MCF 10A (cell line): ENCODE measurements at regions not wholly inside any gene's neighbourhood (a gene's known extent, or its start where the extent isn't known, plus 50 kb on each side); places are given as distances from the start of the nearest gene placed in this dataset.

Experiments
- BruUV-seq: library from RNA; stranded (reverse); fragments of 400-500 nt; replicated peaks from 2 replicates; lab custom pipeline; 2021; lab: Mats Ljungman, UMichigan
- CTCF ChIA-PET: fragments of 300-600 bp; sonication (Branson Sonifier 250); formaldehyde crosslinking; extraction: SDS; loops from one replicate; lab custom pipeline; 2021; ENCODE audit warnings: antibody characterized with exemption, inconsistent platforms; lab: Yijun Ruan, JAX
- POLR2A ChIA-PET: fragments of 300-600, 350-650 bp; sonication (Branson Sonifier 250); formaldehyde crosslinking; extraction: SDS; loops from one replicate; lab custom pipeline; 2020; ENCODE audit warnings: antibody characterized with exemption, inconsistent platforms; lab: Yijun Ruan, JAX
- DNase-seq: peaks from one replicate; pipeline ENCODE4 v3.0.0-alpha.2; 2018; ENCODE audit not compliant: unreplicated experiment
- H3K27ac Mint-ChIP-seq: one replicate; pipeline ENCODE4 v1.8.0; 2022; ENCODE audit warnings: mild to moderate bottlenecking, low read depth, mixed read lengths; ENCODE audit not compliant: unreplicated experiment
- H3K27me3 Mint-ChIP-seq: one replicate; pipeline ENCODE4 v1.8.0; 2022; ENCODE audit warnings: mixed read lengths; ENCODE audit not compliant: insufficient read depth, unreplicated experiment
- H3K36me3 Mint-ChIP-seq: one replicate; pipeline ENCODE4 v1.8.0; 2022; ENCODE audit warnings: mild to moderate bottlenecking, moderate library complexity, mixed read lengths; ENCODE audit not compliant: insufficient read depth, unreplicated experiment
- H3K4me1 Mint-ChIP-seq: one replicate; pipeline ENCODE4 v1.8.0; 2022; ENCODE audit warnings: mixed read lengths; ENCODE audit not compliant: insufficient read depth, unreplicated experiment
- H3K4me3 Mint-ChIP-seq: one replicate; pipeline ENCODE4 v1.8.0; 2022; ENCODE audit warnings: mild to moderate bottlenecking, moderate library complexity, mixed read lengths; ENCODE audit not compliant: unreplicated experiment
- H3K9me3 Mint-ChIP-seq: one replicate; pipeline ENCODE4 v1.8.0; 2022; ENCODE audit warnings: mixed read lengths; ENCODE audit not compliant: unreplicated experiment
- intact Hi-C: fragments of 100-400 bp; cut with micrococcal nuclease; formaldehyde crosslinking; loops from 2 replicates; pipeline ENCODE4 v1.14.1; 2022
- TF ChIP-seq, protein P1 (sequence below): fragments of 200-600 bp; IDR thresholded peaks from one replicate; pipeline ENCODE4 v1.8.0; 2022; ENCODE audit warnings: antibody characterized with exemption, mild to moderate bottlenecking; ENCODE audit not compliant: unreplicated experiment

DNA sequence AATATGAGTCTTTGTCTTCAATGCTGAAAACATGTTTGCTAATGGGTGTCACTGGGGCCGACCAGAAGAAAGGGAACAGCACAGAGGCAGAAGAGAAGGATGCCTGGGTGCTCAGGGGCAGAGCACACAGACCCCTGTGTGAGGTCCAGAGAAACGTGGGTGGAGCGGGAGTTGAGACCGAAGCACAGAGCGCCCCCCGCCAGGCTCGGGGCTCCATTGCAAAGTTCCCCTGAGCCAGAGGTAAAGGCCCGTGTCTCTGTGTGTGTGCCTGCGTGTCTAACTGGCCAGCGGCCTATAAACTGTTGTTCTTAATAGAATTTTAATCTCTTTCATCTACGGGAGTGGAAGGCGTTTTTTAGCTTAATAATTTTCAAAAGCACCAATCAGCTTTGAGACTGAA, 343.1 kb downstream of the TEX29 start:
- H3K27ac Mint-ChIP-seq: no peak overlapping the region
- no peak overlapping the region for H3K4me3 Mint-ChIP-seq
- no peak for DNase-seq
- peaks cover 39% of the 10 kb centered on the region for H3K9me3 Mint-ChIP-seq
- TF ChIP-seq, protein P1, sequence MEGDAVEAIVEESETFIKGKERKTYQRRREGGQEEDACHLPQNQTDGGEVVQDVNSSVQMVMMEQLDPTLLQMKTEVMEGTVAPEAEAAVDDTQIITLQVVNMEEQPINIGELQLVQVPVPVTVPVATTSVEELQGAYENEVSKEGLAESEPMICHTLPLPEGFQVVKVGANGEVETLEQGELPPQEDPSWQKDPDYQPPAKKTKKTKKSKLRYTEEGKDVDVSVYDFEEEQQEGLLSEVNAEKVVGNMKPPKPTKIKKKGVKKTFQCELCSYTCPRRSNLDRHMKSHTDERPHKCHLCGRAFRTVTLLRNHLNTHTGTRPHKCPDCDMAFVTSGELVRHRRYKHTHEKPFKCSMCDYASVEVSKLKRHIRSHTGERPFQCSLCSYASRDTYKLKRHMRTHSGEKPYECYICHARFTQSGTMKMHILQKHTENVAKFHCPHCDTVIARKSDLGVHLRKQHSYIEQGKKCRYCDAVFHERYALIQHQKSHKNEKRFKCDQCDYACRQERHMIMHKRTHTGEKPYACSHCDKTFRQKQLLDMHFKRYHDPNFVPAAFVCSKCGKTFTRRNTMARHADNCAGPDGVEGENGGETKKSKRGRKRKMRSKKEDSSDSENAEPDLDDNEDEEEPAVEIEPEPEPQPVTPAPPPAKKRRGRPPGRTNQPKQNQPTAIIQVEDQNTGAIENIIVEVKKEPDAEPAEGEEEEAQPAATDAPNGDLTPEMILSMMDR: no peak
- H3K36me3 Mint-ChIP-seq: no peaks in the 10 kb centered on the region
- no TSS peak for BruUV-seq
- H3K27me3 Mint-ChIP-seq: no peaks in the 10 kb centered on the region
- H3K4me1 Mint-ChIP-seq: no peaks in the 10 kb centered on the region
- intact Hi-C loops: no loop called here
- POLR2A ChIA-PET: no interaction called here
- CTCF ChIA-PET: no interaction called here

DNA sequence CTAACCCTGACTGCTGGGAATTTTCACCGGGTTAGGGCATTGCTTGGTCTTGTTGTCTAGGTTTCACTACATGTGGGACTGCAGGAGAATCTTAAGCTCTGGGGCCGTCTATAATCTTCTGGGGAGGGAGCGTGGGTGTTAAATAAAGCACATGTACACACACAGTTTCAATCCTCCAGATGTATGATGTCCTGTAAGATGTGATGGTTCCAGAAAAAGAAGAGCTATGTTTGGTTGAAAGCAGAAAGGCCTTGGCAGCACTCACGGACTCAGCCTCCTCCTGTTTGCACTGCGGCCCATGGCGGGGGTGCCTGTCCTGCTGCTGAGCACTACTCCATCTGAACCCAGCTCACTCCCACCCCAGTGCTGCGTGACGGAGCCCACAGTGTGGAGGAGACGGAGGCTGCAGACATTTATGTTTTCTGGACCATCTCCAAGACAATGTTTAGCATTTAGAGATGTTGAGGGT, 343.5 kb downstream of the TEX29 start:
- ChIA-PET CTCF (no interaction called here), POLR2A (interaction anchor here (0.6 kb wide), 1 partner anchor 129 kb away, joined by 3 read pairs; no protein-coding TSS in a partner anchor)
- Mint-ChIP-seq H3K36me3 (no peaks in the 10 kb centered on the region), H3K4me3 (no peak overlapping the region), H3K27me3 (no peaks in the 10 kb centered on the region), H3K27ac (no peak overlapping the region), H3K4me1 (no peaks in the 10 kb centered on the region), H3K9me3 (peaks cover 35% of the 10 kb centered on the region)
- intact Hi-C loops: no loop called here
- BruUV-seq: no TSS peak
- DNase-seq: no peak
- TF ChIP-seq, protein P1: no peak

DNA sequence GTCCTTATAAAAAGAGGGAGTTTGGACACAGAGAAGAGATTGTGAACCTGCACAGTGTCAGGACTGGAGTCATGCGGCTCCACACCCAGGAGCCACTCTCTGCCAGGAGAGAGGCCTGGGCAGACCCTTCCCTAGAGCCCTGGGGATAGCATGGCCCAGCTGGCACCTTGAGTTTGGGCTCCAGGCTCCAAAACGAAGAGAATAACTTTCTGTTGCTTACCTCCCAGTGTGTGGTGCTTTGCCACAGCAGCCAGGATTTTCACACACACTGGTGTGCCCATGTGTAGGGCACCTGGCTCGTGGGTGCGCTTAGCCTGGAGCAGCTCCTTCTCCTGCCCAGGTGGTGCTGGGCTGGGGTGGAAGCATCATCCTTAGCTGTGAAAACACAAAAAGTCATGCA, 344.3 kb downstream of the TEX29 start:
- no peak for DNase-seq
- Mint-ChIP-seq H3K4me3 (no peak overlapping the region), H3K36me3 (no peaks in the 10 kb centered on the region), H3K27me3 (no peaks in the 10 kb centered on the region), H3K27ac (no peak overlapping the region), H3K9me3 (peaks cover 28% of the 10 kb centered on the region), H3K4me1 (no peaks in the 10 kb centered on the region)
- intact Hi-C loops: no loop called here
- ChIA-PET POLR2A (no interaction called here), CTCF (no interaction called here)
- no TSS peak for BruUV-seq
- TF ChIP-seq, protein P1: no peak

DNA sequence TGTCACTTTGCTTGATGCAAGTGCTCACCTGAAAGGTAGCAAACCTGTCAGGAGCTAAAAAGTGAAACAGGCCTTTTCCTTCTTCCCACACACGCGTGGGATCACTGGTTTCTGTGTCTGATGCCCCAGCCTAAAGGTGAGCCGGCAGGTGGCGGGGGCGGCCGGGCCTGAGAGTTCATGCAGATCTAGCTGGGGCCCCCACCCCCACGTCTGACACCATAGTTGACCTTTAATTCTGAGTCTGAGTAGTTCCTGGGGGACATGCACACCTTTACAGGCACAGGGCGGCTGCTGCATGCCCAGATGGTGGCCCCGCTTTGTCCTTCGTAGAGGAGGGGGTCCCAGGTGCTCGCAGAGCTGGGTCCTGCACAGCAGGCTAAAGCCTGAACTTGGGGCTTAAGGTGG, 345.3 kb downstream of the TEX29 start:
- Mint-ChIP-seq H3K27ac (no peak overlapping the region), H3K9me3 (peaks cover 23% of the 10 kb centered on the region), H3K27me3 (no peaks in the 10 kb centered on the region), H3K4me3 (no peak overlapping the region), H3K36me3 (no peaks in the 10 kb centered on the region), H3K4me1 (no peaks in the 10 kb centered on the region)
- CTCF ChIA-PET: interaction anchor here (0.7 kb wide), 1 partner anchor 940 kb away, joined by 3 read pairs; no protein-coding TSS in a partner anchor
- TF ChIP-seq, protein P1: no peak
- BruUV-seq: no TSS peak
- POLR2A ChIA-PET: no interaction called here
- intact Hi-C loops: no loop called here
- DNase-seq: no peak
